ENCODE measurements at regions not wholly inside any gene's neighbourhood (a gene's known extent, or its start where the extent isn't known, plus 50 kb on each side); places are given as distances from the start of the nearest gene placed in this dataset.

GRCh38 chr2:129751409-129751808 lies 228.1 kb upstream of the RAB6C start:
- Histone ChIP-seq H3K27ac (ENCODE audit: poor library complexity, severe bottlenecking) (no peak overlapping the region), H3K36me3 (ENCODE audit: low read depth) (no peaks in the 10 kb centered on the region), H3K9me3 (ENCODE audit: severe bottlenecking) (no peaks in the 10 kb centered on the region), H3K4me3 (ENCODE audit: severe bottlenecking) (no peak overlapping the region), H3K4me1 (ENCODE audit: insufficient read depth, poor library complexity, severe bottlenecking) (no peaks in the 10 kb centered on the region), H3K27me3 (ENCODE audit: insufficient read depth, poor library complexity, severe bottlenecking) (no peaks in the 10 kb centered on the region)
- TF ChIP-seq, protein P1, sequence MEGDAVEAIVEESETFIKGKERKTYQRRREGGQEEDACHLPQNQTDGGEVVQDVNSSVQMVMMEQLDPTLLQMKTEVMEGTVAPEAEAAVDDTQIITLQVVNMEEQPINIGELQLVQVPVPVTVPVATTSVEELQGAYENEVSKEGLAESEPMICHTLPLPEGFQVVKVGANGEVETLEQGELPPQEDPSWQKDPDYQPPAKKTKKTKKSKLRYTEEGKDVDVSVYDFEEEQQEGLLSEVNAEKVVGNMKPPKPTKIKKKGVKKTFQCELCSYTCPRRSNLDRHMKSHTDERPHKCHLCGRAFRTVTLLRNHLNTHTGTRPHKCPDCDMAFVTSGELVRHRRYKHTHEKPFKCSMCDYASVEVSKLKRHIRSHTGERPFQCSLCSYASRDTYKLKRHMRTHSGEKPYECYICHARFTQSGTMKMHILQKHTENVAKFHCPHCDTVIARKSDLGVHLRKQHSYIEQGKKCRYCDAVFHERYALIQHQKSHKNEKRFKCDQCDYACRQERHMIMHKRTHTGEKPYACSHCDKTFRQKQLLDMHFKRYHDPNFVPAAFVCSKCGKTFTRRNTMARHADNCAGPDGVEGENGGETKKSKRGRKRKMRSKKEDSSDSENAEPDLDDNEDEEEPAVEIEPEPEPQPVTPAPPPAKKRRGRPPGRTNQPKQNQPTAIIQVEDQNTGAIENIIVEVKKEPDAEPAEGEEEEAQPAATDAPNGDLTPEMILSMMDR (IDR thresholded peaks at IDR 0.05; ENCODE audit: poor library complexity, severe bottlenecking): no peak
- ATAC-seq (ENCODE audit: low read depth) (no peak), DNase-seq (ENCODE audit: low spot score) (no peak)

DNA sequence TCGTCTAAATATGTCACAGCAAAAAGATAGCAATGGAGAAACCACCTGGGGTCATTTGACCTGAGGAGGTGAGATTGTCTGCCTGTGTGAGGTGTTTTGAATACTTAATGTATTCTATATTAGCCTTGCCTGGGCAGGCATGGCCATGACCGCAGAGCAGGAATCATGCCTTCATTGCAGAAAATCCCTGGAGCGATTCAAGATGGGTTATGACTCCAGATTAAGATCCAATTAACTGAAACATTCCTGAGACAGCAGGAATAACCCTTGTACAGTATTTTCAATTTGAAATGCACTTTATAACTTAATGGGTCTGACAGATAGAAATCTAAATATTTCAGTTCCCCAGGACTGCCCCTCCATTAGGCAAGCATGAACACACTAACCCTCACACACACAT lies 227.3 kb upstream of the RAB6C start:
- no peak for DNase-seq (ENCODE audit: low spot score)
- ATAC-seq (ENCODE audit: low read depth): no peak
- H3K9me3 ChIP-seq (ENCODE audit: severe bottlenecking): no peaks in the 10 kb centered on the region
- H3K27ac ChIP-seq (ENCODE audit: poor library complexity, severe bottlenecking): no peak overlapping the region
- no peaks in the 10 kb centered on the region for H3K36me3 ChIP-seq (ENCODE audit: low read depth)
- TF ChIP-seq, protein P1 (IDR thresholded peaks at IDR 0.05; ENCODE audit: poor library complexity, severe bottlenecking): no peak
- no peaks in the 10 kb centered on the region for H3K27me3 ChIP-seq (ENCODE audit: insufficient read depth, poor library complexity, severe bottlenecking)
- H3K4me1 ChIP-seq (ENCODE audit: insufficient read depth, poor library complexity, severe bottlenecking): no peaks in the 10 kb centered on the region
- no peak overlapping the region for H3K4me3 ChIP-seq (ENCODE audit: severe bottlenecking)

- Histone ChIP-seq H3K4me1 (ENCODE audit: insufficient read depth, poor library complexity, severe bottlenecking) (no peaks in the 10 kb centered on the region), H3K27ac (ENCODE audit: poor library complexity, severe bottlenecking) (no peak overlapping the region), H3K27me3 (ENCODE audit: insufficient read depth, poor library complexity, severe bottlenecking) (no peaks in the 10 kb centered on the region), H3K9me3 (ENCODE audit: severe bottlenecking) (no peaks in the 10 kb centered on the region), H3K36me3 (ENCODE audit: low read depth) (no peaks in the 10 kb centered on the region), H3K4me3 (ENCODE audit: severe bottlenecking) (no peak overlapping the region)
- no peak for ATAC-seq (ENCODE audit: low read depth)
- no peak for DNase-seq (ENCODE audit: low spot score)
- TF ChIP-seq, protein P1 (IDR thresholded peaks at IDR 0.05; ENCODE audit: poor library complexity, severe bottlenecking): no peak
Measured at GRCh38 chr2:129752686-129753085, 226.8 kb upstream of the RAB6C start.

DNA sequence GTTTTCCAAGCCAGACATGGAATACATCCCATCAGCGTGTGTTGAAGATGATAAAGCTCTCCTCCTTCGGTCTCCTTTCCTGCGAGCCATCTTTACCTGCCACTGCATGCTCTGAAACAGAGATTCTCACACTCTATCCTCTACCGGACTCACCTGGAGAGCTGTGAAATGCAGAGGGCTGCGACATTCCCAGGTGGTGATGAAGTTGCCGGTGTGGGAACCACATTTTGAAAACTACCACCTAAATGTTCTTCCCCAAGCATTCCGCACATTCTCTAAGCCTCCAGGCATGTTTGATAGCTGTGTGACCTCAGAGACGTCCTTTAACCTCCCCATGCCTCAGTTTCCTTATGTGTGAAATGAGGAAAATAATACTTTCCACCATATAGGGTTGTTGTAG lies 226.2 kb upstream of the RAB6C start:
- no peaks in the 10 kb centered on the region for H3K36me3 ChIP-seq (ENCODE audit: low read depth)
- H3K4me1 ChIP-seq (ENCODE audit: insufficient read depth, poor library complexity, severe bottlenecking): no peaks in the 10 kb centered on the region
- DNase-seq (ENCODE audit: low spot score) (no peak), ATAC-seq (ENCODE audit: low read depth) (no peak)
- no peak overlapping the region for H3K4me3 ChIP-seq (ENCODE audit: severe bottlenecking)
- TF ChIP-seq, protein P1 (IDR thresholded peaks at IDR 0.05; ENCODE audit: poor library complexity, severe bottlenecking): no peak
- H3K9me3 ChIP-seq (ENCODE audit: severe bottlenecking): no peaks in the 10 kb centered on the region
- no peaks in the 10 kb centered on the region for H3K27me3 ChIP-seq (ENCODE audit: insufficient read depth, poor library complexity, severe bottlenecking)
- H3K27ac ChIP-seq (ENCODE audit: poor library complexity, severe bottlenecking): no peak overlapping the region

- ATAC-seq (ENCODE audit: low read depth) (no peak), DNase-seq (ENCODE audit: low spot score) (no peak)
- Histone ChIP-seq H3K4me1 (ENCODE audit: insufficient read depth, poor library complexity, severe bottlenecking) (no peaks in the 10 kb centered on the region), H3K27ac (ENCODE audit: poor library complexity, severe bottlenecking) (no peak overlapping the region), H3K36me3 (ENCODE audit: low read depth) (no peaks in the 10 kb centered on the region), H3K4me3 (ENCODE audit: severe bottlenecking) (no peak overlapping the region), H3K27me3 (ENCODE audit: insufficient read depth, poor library complexity, severe bottlenecking) (no peaks in the 10 kb centered on the region), H3K9me3 (ENCODE audit: severe bottlenecking) (no peaks in the 10 kb centered on the region)
- TF ChIP-seq, protein P1 (IDR thresholded peaks at IDR 0.05; ENCODE audit: poor library complexity, severe bottlenecking): no peak
Measured at GRCh38 chr2:129754421-129754820, 225.0 kb upstream of the RAB6C start.
